ENCODE measurements at regions not wholly inside any gene's neighbourhood (a gene's known extent, or its start where the extent isn't known, plus 50 kb on each side); places are given as distances from the start of the nearest gene placed in this dataset.

GRCh38 chr11:87957961-87958360 is 217.3 kb downstream of the RAB38 start:
- Mint-ChIP-seq H3K36me3 (ENCODE audit: insufficient read depth in 1 of 3, low read depth in 3 of 3) (no peaks in the 10 kb centered on the region), H3K4me1 (no peaks in the 10 kb centered on the region), H3K27ac (no peak overlapping the region), H3K27me3 (ENCODE audit: low read depth) (no peaks in the 10 kb centered on the region), H3K9me3 (no peaks in the 10 kb centered on the region), H3K4me3 (no peak overlapping the region)
- Histone ChIP-seq H2AFZ (ENCODE audit: low read length) (no peak overlapping the region), H3K23me2 (ENCODE audit: insufficient read length, low read depth, low read length, poor library complexity, severe bottlenecking) (no peaks in the 10 kb centered on the region), H2AK5ac (ENCODE audit: insufficient read length, low read length) (no peak overlapping the region), H3K9ac (ENCODE audit: extremely low read depth, insufficient read length, low read length) (no peak overlapping the region), H3K23ac (ENCODE audit: insufficient read length, low read depth, low read length) (no peak overlapping the region), H3K18ac (ENCODE audit: insufficient read length, low read depth, low read length) (no peak overlapping the region), H3K27ac (ENCODE audit: insufficient read length, low read depth, low read length) (no peak overlapping the region), H3K27me3 (ENCODE audit: insufficient read depth, low read length) (no peaks in the 10 kb centered on the region), H4K8ac (replicated peaks; ENCODE audit: insufficient read length, low read depth, low read length) (no peak overlapping the region), H3K4ac (ENCODE audit: low read depth, low read length) (no peak overlapping the region), H2BK5ac (ENCODE audit: insufficient read length, low read length) (no peak overlapping the region), H4K5ac (ENCODE audit: insufficient read length, low read depth, low read length) (no peak overlapping the region), H3K9me3 (ENCODE audit: control insufficient read depth, low read depth, low read length) (no peaks in the 10 kb centered on the region), H2BK12ac (ENCODE audit: insufficient read length, low read depth, low read length) (no peak overlapping the region), H4K20me1 (ENCODE audit: control insufficient read depth, insufficient read depth, insufficient read length) (no peaks in the 10 kb centered on the region), H4K91ac (ENCODE audit: insufficient read length, low read depth, low read length) (no peak overlapping the region), H3K4me2 (ENCODE audit: insufficient read depth, insufficient read length, low read length) (no peak overlapping the region), H3T11ph (ENCODE audit: low read length) (no peak overlapping the region), H2BK120ac (ENCODE audit: low read depth, low read length, poor library complexity, severe bottlenecking) (no peak overlapping the region), H3K79me2 (ENCODE audit: insufficient read depth, low read length) (no peaks in the 10 kb centered on the region), H3K14ac (ENCODE audit: insufficient read depth, low read length) (no peak overlapping the region), H3K79me1 (ENCODE audit: insufficient read depth, low read depth, low read length, poor library complexity, severe bottlenecking) (no peaks in the 10 kb centered on the region), H2BK15ac (ENCODE audit: low read depth, low read length) (no peak overlapping the region), H3K56ac (ENCODE audit: insufficient read length, low read depth, low read length) (no peak overlapping the region), H2BK20ac (ENCODE audit: low read depth, low read length, poor library complexity, severe bottlenecking) (no peak overlapping the region), H3K4me1 (ENCODE audit: insufficient read depth, low read length) (no peaks in the 10 kb centered on the region)
- no peak for TF ChIP-seq CTCF (conservative IDR thresholded peaks at IDR 0.05)
- DNase-seq = no peak
- no CpG with 5 or more reads among the region's 4 CpGs for WGBS (ENCODE audit: extremely low coverage, insufficient read length, low lambda C conversion rate)

Data from H9 (cell line).